ENCODE measurements at regions not wholly inside any gene's neighbourhood (a gene's known extent, or its start where the extent isn't known, plus 50 kb on each side); places are given as distances from the start of the nearest gene placed in this dataset.
"Not testable (repeated sequence)": the region's sequence is repeated elsewhere in the genome, so short reads cannot be mapped to it uniquely, and the experiment has no call there.

DNA sequence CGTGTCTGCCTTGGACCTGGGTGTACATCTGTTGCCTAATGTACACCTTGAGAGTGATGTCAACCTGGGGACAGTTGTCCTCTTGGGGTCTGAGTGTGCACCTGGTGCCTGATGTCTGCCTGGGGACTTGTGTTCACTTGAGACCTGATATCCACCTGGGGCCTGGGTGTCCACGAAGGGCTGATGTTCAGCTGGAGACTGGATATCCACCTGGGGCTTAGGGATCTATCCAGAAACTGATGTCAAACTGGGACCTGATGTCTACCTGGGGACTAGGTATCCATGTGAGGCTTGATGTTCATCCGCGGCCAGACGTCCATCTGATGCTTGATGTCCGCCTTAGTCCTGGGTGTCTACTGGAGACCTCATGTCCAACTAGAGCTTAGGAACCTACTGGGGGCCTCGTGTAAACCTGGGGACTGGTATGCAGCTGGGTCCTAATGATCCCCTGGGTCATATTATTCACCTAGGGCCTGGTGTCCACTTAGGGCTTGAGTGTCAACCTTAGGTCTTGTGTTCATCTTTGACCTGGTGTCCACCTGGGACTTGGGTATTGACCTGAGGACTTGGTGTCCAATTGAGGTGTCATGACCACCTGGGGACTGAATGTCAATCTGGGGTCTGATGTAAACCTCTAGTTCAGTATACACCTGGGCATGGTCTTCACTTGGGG lies 194.9 kb downstream of the POTEM start:
- not testable (repeated sequence) for H3K4me3 ChIP-seq (ENCODE audit: insufficient read depth, low read length); H3K4me1 ChIP-seq (ENCODE audit: insufficient read depth, low read length); H3K9me3 ChIP-seq (ENCODE audit: low read depth, low read length); H3K27ac ChIP-seq (ENCODE audit: low read depth, low read length); H3K27me3 ChIP-seq (ENCODE audit: insufficient read depth, low read length); H3K4me2 ChIP-seq (ENCODE audit: insufficient read depth, low read length); DNase-seq (ENCODE audit: insufficient read length, low spot score, missing footprints); H3K36me3 ChIP-seq (ENCODE audit: insufficient read depth, low read length); H3K79me2 ChIP-seq (ENCODE audit: insufficient read depth, low read length); H4K20me1 ChIP-seq (ENCODE audit: insufficient read depth, low read length); H2AFZ ChIP-seq (ENCODE audit: low read length)

DNA sequence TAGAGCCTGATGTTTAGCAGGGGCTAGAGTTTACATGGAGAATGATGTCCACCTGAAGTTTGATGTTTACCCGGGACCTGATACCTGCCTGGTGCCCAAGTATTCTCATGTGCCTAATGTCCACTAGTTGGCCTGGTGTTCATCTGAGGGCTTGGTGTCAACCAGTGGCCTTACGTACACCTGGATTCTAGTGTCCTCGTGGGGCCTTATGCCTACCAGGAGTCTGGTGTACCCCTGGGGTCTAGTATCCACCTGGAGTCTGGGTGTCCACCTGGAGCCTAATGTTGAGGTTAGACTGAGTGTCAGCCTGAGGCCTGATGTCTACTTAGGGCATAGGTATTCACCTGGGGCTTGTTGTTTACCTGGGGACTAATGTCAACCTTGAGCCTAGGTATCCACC lies 195.7 kb downstream of the POTEM start:
- not testable (repeated sequence) for H3K27ac ChIP-seq (ENCODE audit: low read depth, low read length); H3K27me3 ChIP-seq (ENCODE audit: insufficient read depth, low read length); H3K4me3 ChIP-seq (ENCODE audit: insufficient read depth, low read length); H3K9me3 ChIP-seq (ENCODE audit: low read depth, low read length); H3K36me3 ChIP-seq (ENCODE audit: insufficient read depth, low read length); H2AFZ ChIP-seq (ENCODE audit: low read length); H3K79me2 ChIP-seq (ENCODE audit: insufficient read depth, low read length); H3K4me2 ChIP-seq (ENCODE audit: insufficient read depth, low read length); H4K20me1 ChIP-seq (ENCODE audit: insufficient read depth, low read length); H3K4me1 ChIP-seq (ENCODE audit: insufficient read depth, low read length); DNase-seq (ENCODE audit: insufficient read length, low spot score, missing footprints)

DNA sequence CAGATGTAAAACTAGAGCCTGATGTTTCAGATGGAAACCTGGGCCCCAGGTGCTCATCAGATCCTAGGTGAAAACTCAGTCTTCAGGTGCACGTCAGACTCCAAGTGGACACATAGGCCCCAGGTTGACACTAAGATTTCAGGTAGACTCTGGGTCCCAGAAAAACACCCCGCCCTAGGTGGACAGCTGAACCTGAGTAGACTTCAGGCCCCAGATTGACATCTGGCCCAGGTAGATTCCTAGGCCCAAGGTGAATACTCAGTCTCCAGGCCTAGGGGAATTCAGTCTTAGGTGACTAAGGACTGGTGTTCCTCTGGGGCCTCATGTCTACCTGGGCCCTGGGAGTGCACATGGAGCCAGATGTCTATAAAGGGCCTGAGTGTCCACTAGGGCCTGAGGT lies 196.7 kb downstream of the POTEM start:
- H3K27ac ChIP-seq (ENCODE audit: low read depth, low read length); H3K4me2 ChIP-seq (ENCODE audit: insufficient read depth, low read length); DNase-seq (ENCODE audit: insufficient read length, low spot score, missing footprints); H3K79me2 ChIP-seq (ENCODE audit: insufficient read depth, low read length); H3K4me1 ChIP-seq (ENCODE audit: insufficient read depth, low read length); H3K36me3 ChIP-seq (ENCODE audit: insufficient read depth, low read length); H2AFZ ChIP-seq (ENCODE audit: low read length); H4K20me1 ChIP-seq (ENCODE audit: insufficient read depth, low read length); H3K27me3 ChIP-seq (ENCODE audit: insufficient read depth, low read length); H3K4me3 ChIP-seq (ENCODE audit: insufficient read depth, low read length); H3K9me3 ChIP-seq (ENCODE audit: low read depth, low read length): not testable (repeated sequence)

DNA sequence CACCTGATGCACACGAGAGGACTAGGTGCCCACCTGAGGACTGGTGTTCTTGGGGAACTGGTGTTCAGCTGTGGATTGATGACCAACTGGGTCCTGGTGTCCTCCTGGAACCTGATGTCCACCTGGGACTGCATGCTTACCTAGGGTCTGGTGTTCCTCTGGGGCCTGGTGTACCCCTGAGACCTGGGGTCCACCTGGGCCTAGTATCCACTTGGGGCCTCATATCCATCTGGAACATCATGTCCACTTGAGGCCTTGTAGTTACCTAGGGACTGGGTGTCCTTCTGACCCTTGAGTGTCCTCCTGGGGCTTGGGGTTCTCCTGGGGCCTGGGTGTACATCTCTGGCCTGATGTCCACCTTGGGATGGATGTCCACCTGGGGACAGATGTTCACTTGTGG lies 197.2 kb downstream of the POTEM start:
- not testable (repeated sequence) for H3K4me2 ChIP-seq (ENCODE audit: insufficient read depth, low read length); H3K4me1 ChIP-seq (ENCODE audit: insufficient read depth, low read length); H3K27ac ChIP-seq (ENCODE audit: low read depth, low read length); H2AFZ ChIP-seq (ENCODE audit: low read length); H3K27me3 ChIP-seq (ENCODE audit: insufficient read depth, low read length); H3K4me3 ChIP-seq (ENCODE audit: insufficient read depth, low read length); H3K9me3 ChIP-seq (ENCODE audit: low read depth, low read length); H4K20me1 ChIP-seq (ENCODE audit: insufficient read depth, low read length); H3K36me3 ChIP-seq (ENCODE audit: insufficient read depth, low read length); H3K79me2 ChIP-seq (ENCODE audit: insufficient read depth, low read length); DNase-seq (ENCODE audit: insufficient read length, low spot score, missing footprints)

DNA sequence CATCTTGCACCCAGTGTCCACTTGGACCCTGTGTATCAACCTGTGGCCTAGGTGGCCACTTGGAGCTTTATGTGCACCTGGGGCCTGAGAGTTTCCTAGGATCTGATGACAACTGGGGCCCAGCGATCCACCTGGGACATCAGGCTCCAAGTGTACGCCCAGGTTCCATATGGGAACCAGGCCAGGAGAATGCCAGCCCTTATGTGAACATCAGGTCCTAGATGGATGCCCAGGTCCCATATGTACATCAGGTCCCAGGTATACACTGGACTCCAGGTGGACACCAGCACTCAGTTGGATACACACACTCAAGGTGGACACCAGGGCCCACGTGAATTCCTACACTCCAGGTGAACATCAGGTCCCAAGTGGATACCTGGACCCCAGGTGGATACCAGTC lies 198.8 kb downstream of the POTEM start:
- not testable (repeated sequence) for H3K4me1 ChIP-seq (ENCODE audit: insufficient read depth, low read length); H4K20me1 ChIP-seq (ENCODE audit: insufficient read depth, low read length)

DNA sequence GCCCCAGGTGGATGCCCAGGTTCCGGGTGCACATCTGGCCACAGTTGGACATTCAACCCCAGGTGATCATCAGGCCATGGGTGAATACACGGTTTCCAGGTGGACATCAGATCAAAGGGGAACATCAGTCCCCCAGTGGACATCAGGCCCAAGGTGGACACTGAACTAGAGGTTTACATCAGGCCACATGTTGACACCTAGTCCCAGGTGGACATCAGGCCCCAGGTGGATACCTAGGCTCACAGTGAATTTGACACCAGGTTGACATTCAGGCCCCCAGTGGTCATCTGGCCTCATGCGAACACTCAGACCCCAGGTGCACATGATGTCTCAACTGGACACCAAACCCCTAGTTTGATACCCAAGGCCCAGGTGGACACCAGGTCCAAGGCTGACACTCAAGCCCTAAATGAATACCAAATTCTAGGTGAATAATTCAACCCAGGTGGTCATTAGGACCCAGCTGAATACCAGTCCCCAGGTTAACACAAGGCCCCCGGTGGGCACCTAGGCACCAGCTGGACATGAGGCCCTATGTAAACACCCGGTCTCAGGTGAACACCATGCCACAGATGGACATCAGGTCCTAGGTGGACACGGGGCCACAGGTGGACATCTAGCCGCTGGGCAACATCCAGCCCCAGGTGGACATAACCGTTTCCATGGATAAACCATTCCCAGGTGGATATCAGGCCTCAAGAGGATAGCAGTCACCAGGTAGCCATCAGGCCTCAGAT lies 200.4 kb downstream of the POTEM start:
- H3K36me3 ChIP-seq (ENCODE audit: insufficient read depth, low read length); H3K27me3 ChIP-seq (ENCODE audit: insufficient read depth, low read length); H3K4me1 ChIP-seq (ENCODE audit: insufficient read depth, low read length); H3K4me2 ChIP-seq (ENCODE audit: insufficient read depth, low read length); H3K9me3 ChIP-seq (ENCODE audit: low read depth, low read length); H3K4me3 ChIP-seq (ENCODE audit: insufficient read depth, low read length); H3K79me2 ChIP-seq (ENCODE audit: insufficient read depth, low read length); H4K20me1 ChIP-seq (ENCODE audit: insufficient read depth, low read length); H3K27ac ChIP-seq (ENCODE audit: low read depth, low read length); H2AFZ ChIP-seq (ENCODE audit: low read length); DNase-seq (ENCODE audit: insufficient read length, low spot score, missing footprints): not testable (repeated sequence)

More for the DNA sequence above, 198.8 kb downstream of the POTEM start:
- not testable (repeated sequence) for H3K79me2 ChIP-seq (ENCODE audit: insufficient read depth, low read length); DNase-seq (ENCODE audit: insufficient read length, low spot score, missing footprints); H3K4me2 ChIP-seq (ENCODE audit: insufficient read depth, low read length); H3K27ac ChIP-seq (ENCODE audit: low read depth, low read length); H3K4me3 ChIP-seq (ENCODE audit: insufficient read depth, low read length); H2AFZ ChIP-seq (ENCODE audit: low read length); H3K36me3 ChIP-seq (ENCODE audit: insufficient read depth, low read length); H3K27me3 ChIP-seq (ENCODE audit: insufficient read depth, low read length); H3K9me3 ChIP-seq (ENCODE audit: low read depth, low read length)

DNA sequence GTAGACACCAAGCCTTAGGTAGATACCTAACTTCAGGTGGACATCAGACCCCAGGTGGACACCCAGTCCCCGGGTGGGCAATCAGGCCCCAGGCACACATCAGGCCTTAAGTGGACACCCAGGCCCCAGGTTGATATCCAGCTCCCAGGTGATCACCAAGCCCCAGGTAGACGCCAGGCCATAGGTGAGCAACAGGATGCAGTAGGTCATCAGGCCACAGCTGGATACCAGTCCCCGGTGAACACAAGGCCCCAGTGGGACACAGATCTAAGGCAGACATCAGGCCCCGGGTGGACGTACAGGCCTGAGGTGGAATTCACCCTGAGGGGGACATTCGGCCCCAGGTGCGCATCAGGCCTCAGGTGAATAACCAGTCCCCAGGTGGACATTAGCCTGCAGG lies 201.0 kb downstream of the POTEM start:
- H4K20me1 ChIP-seq (ENCODE audit: insufficient read depth, low read length); H3K4me3 ChIP-seq (ENCODE audit: insufficient read depth, low read length); H3K36me3 ChIP-seq (ENCODE audit: insufficient read depth, low read length); H2AFZ ChIP-seq (ENCODE audit: low read length); H3K4me1 ChIP-seq (ENCODE audit: insufficient read depth, low read length); H3K4me2 ChIP-seq (ENCODE audit: insufficient read depth, low read length); H3K9me3 ChIP-seq (ENCODE audit: low read depth, low read length); H3K27me3 ChIP-seq (ENCODE audit: insufficient read depth, low read length); H3K79me2 ChIP-seq (ENCODE audit: insufficient read depth, low read length); DNase-seq (ENCODE audit: insufficient read length, low spot score, missing footprints); H3K27ac ChIP-seq (ENCODE audit: low read depth, low read length): not testable (repeated sequence)

DNA sequence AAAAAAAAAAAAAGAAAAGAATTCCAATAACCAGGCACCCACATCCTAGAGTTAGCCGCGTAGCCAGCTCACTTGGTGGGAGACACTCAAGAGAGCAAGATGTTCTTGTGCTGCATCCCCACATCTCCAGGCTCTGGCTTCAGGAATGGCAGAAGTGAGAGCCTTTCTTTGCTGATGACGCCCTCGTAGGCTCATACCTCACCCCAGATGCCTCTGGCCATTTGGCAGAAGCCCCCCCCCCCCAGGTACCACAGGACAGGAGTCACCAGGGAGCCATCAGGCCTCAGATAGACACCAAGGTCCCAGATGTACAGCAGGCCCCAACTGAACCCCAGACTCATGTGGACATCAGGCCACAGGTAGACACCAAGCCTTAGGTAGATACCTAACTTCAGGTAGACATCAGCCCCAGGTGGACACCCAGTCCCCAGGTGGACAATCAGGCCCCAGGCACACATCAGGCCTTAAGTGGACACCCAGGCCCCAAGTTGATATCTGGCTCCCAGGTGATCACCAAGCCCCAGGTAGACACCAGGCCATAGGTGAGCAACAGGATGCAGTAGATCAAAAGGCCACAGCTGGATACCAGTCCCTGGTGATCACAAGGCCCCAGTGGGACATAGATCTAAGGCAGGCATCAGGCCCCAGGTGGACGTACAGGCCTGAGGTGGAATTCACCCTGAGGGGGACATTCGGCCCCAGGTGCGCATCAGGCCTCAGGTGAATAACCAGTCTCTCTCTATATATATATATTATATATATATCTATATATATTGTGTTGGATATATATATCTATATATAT lies 202.5 kb downstream of the POTEM start:
- H4K20me1 ChIP-seq (ENCODE audit: insufficient read depth, low read length); H3K36me3 ChIP-seq (ENCODE audit: insufficient read depth, low read length); H3K79me2 ChIP-seq (ENCODE audit: insufficient read depth, low read length); H3K4me1 ChIP-seq (ENCODE audit: insufficient read depth, low read length); H3K27me3 ChIP-seq (ENCODE audit: insufficient read depth, low read length); H3K27ac ChIP-seq (ENCODE audit: low read depth, low read length); H2AFZ ChIP-seq (ENCODE audit: low read length); H3K9me3 ChIP-seq (ENCODE audit: low read depth, low read length); H3K4me3 ChIP-seq (ENCODE audit: insufficient read depth, low read length); H3K4me2 ChIP-seq (ENCODE audit: insufficient read depth, low read length); DNase-seq (ENCODE audit: insufficient read length, low spot score, missing footprints): not testable (repeated sequence)
